Endodermal cell (in vitro differentiated cells): ENCODE measurements at regions not wholly inside any gene's neighbourhood (a gene's known extent, or its start where the extent isn't known, plus 50 kb on each side); places are given as distances from the start of the nearest gene placed in this dataset.

ENCODE experiments used
- DNase-seq: peaks from one replicate; pipeline ENCODE4 v3.0.0-alpha.2; 2017
- H3K27ac ChIP-seq: 2 replicates; pipeline ENCODE4 v1.5.1; 2013; ENCODE audit warnings: mild to moderate bottlenecking, low read depth, low read length, moderate library complexity
- H3K27me3 ChIP-seq: 2 replicates; pipeline ENCODE4 v1.6.1; 2013; ENCODE audit warnings: mild to moderate bottlenecking, low read length, moderate library complexity; ENCODE audit not compliant: insufficient read depth, control insufficient read depth, poor library complexity, severe bottlenecking
- H3K36me3 ChIP-seq: 2 replicates; pipeline ENCODE4 v1.7.0; 2013; ENCODE audit warnings: mild to moderate bottlenecking, low read length, moderate library complexity; ENCODE audit not compliant: control insufficient read depth, insufficient read depth
- H3K4me1 ChIP-seq: one replicate; pipeline ENCODE4 v1.7.0; 2013; ENCODE audit warnings: low read length; ENCODE audit not compliant: control insufficient read depth, insufficient read depth
- H3K4me3 ChIP-seq: 2 replicates; pipeline ENCODE4 v1.5.1; 2013; ENCODE audit warnings: mild to moderate bottlenecking, low read length, moderate library complexity
- H3K9ac ChIP-seq: 2 replicates; pipeline ENCODE4 v1.6.1; 2013; ENCODE audit warnings: mild to moderate bottlenecking, low read length, moderate library complexity; ENCODE audit not compliant: poor library complexity, severe bottlenecking; ENCODE audit errors: extremely low read depth
- H3K9me3 ChIP-seq: 2 replicates; pipeline ENCODE4 v1.6.1; 2013; ENCODE audit warnings: mild to moderate bottlenecking, low read length, moderate library complexity; ENCODE audit not compliant: control insufficient read depth
- H3K27ac Mint-ChIP-seq: 2 replicates; pipeline ENCODE4 v1.8.0; 2020; ENCODE audit warnings: mixed read lengths
- H3K27me3 Mint-ChIP-seq: 2 replicates; pipeline ENCODE4 v1.8.0; 2021; ENCODE audit warnings: mild to moderate bottlenecking, mixed read lengths; ENCODE audit not compliant: insufficient read depth
- H3K36me3 Mint-ChIP-seq: 2 replicates; pipeline ENCODE4 v1.8.0; 2020; ENCODE audit warnings: low read depth, mixed read lengths
- H3K4me1 Mint-ChIP-seq: 2 replicates; pipeline ENCODE4 v1.8.0; 2020; ENCODE audit warnings: mixed read lengths
- H3K4me3 Mint-ChIP-seq: 2 replicates; pipeline ENCODE4 v1.8.0; 2020; ENCODE audit warnings: mild to moderate bottlenecking, moderate library complexity, mixed read lengths
- H3K9me3 Mint-ChIP-seq: 2 replicates; pipeline ENCODE4 v1.8.0; 2020; ENCODE audit warnings: mild to moderate bottlenecking, mixed read lengths
- CTCF ChIP-seq: fragments of 200-600 bp; sonication (generic); conservative IDR thresholded peaks from 2 replicates; pipeline ENCODE4 v1.5.0; 2021; ENCODE audit warnings: antibody characterized with exemption, mild to moderate bottlenecking
- WGBS, 2 experiments: methylation state at CpG; one replicate each; pipeline versions ENCODE4 v1.1.5 to v1.1.7; 2013; ENCODE audit warnings: missing lambda C conversion rate in 2 of 2, mixed read lengths in 1 of 2; ENCODE audit not compliant: insufficient coverage in 1 of 2, insufficient read length in 1 of 2; 5-methylcytosine and 5-hydroxymethylcytosine counted together

- H3K27ac Mint-ChIP-seq: no peak overlapping the region
- Histone ChIP-seq H3K4me3 (no peak overlapping the region), H3K9ac (no peak overlapping the region), H3K4me1 (no peaks in the 10 kb centered on the region), H3K27me3 (no peaks in the 10 kb centered on the region), H3K27ac (no peak overlapping the region), H3K36me3 (no peaks in the 10 kb centered on the region), H3K9me3 (no peaks in the 10 kb centered on the region)
- no peak for TF ChIP-seq CTCF
- peaks cover 3% of the 10 kb centered on the region for H3K27me3 Mint-ChIP-seq
- no peaks in the 10 kb centered on the region for H3K9me3 Mint-ChIP-seq
- DNase-seq: peak; percentile 59
- no peak overlapping the region for H3K4me3 Mint-ChIP-seq
- no peaks in the 10 kb centered on the region for H3K36me3 Mint-ChIP-seq
- 89 to 90% methylated on average over 7 of the region's 7 CpGs for WGBS, 2 experiments
- H3K4me1 Mint-ChIP-seq: no peaks in the 10 kb centered on the region
Measured at GRCh38 chr19:31589109-31589508, 239.9 kb upstream of the TSHZ3 start.

- Mint-ChIP-seq H3K9me3 (no peaks in the 10 kb centered on the region), H3K36me3 (no peaks in the 10 kb centered on the region), H3K27ac (no peak overlapping the region), H3K4me3 (no peak overlapping the region), H3K4me1 (no peaks in the 10 kb centered on the region), H3K27me3 (peaks cover 3% of the 10 kb centered on the region)
- DNase-seq: peak; percentile 15
- H3K27ac ChIP-seq: no peak overlapping the region
- no peaks in the 10 kb centered on the region for H3K36me3 ChIP-seq
- H3K9ac ChIP-seq: no peak overlapping the region
- 94% methylated on average over 1 of the region's 1 CpG; no CpG with 5 or more reads in 1 of the 2 experiments for WGBS, 2 experiments
- TF ChIP-seq CTCF: peak; percentile 43
- H3K9me3 ChIP-seq: no peaks in the 10 kb centered on the region
- H3K27me3 ChIP-seq: no peaks in the 10 kb centered on the region
- no peak overlapping the region for H3K4me3 ChIP-seq
- no peaks in the 10 kb centered on the region for H3K4me1 ChIP-seq
Measured at GRCh38 chr19:31591258-31591657, 242.0 kb upstream of the TSHZ3 start.

GRCh38 chr19:31592456-31592855 lies 243.2 kb upstream of the TSHZ3 start:
- WGBS, 2 experiments: 94 to 99% methylated on average over 14 of the region's 14 CpGs
- H3K4me3 ChIP-seq: no peak overlapping the region
- Mint-ChIP-seq H3K4me3 (no peak overlapping the region), H3K9me3 (no peaks in the 10 kb centered on the region), H3K4me1 (no peaks in the 10 kb centered on the region), H3K27me3 (peaks cover 3% of the 10 kb centered on the region), H3K36me3 (no peaks in the 10 kb centered on the region), H3K27ac (no peak overlapping the region)
- no peaks in the 10 kb centered on the region for H3K4me1 ChIP-seq
- peak; percentile 24 for DNase-seq
- no peaks in the 10 kb centered on the region for H3K36me3 ChIP-seq
- no peak overlapping the region for H3K27ac ChIP-seq
- H3K27me3 ChIP-seq: no peaks in the 10 kb centered on the region
- no peak overlapping the region for H3K9ac ChIP-seq
- TF ChIP-seq CTCF: no peak
- no peaks in the 10 kb centered on the region for H3K9me3 ChIP-seq
